ENCODE measurements at regions not wholly inside any gene's neighbourhood (a gene's known extent, or its start where the extent isn't known, plus 50 kb on each side); places are given as distances from the start of the nearest gene placed in this dataset.

GRCh38 chr3:81354119-81354518 lies 407.3 kb downstream of the GBE1 start:
- TF ChIP-seq CTCF (IDR thresholded peaks at IDR 0.05) (no peak), POLR2A (IDR thresholded peaks at IDR 0.05) (no peak)

All from esophagus squamous epithelium (tissue), 4 donors.